GM19372 (cell line): ENCODE measurements at regions not wholly inside any gene's neighbourhood (a gene's known extent, or its start where the extent isn't known, plus 50 kb on each side); places are given as distances from the start of the nearest gene placed in this dataset.
"Not testable (repeated sequence)": the region's sequence is repeated elsewhere in the genome, so short reads cannot be mapped to it uniquely, and the experiment has no call there.

Experiments
- ATAC-seq: cut with Tn5 transposase; IDR thresholded peaks from one replicate; pipeline ENCODE4 v1.9.1; 2021; ENCODE audit warnings: mild to moderate bottlenecking, low read depth, moderate library complexity; ENCODE audit not compliant: unreplicated experiment

DNA sequence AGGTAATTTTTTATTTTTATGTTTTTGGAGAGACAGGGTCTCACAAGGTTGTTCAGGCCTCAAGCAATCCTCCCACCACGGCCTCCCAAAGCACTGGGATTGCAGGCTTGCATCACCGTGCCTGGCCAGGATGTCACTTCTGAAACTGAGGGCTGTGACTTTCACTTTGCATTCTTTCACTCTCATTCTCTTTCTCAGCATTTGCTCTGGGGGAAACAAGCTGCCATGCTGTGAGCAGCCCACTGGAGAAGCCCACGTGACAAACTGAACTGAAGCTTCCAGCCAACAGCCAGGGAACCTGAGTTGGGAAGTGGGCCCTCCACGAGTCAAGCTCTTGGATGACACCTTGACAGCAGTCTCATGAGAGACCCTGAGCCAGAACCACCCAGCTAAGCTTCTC lies 109.4 kb downstream of the C5orf15 start:
- no peak for ATAC-seq

DNA sequence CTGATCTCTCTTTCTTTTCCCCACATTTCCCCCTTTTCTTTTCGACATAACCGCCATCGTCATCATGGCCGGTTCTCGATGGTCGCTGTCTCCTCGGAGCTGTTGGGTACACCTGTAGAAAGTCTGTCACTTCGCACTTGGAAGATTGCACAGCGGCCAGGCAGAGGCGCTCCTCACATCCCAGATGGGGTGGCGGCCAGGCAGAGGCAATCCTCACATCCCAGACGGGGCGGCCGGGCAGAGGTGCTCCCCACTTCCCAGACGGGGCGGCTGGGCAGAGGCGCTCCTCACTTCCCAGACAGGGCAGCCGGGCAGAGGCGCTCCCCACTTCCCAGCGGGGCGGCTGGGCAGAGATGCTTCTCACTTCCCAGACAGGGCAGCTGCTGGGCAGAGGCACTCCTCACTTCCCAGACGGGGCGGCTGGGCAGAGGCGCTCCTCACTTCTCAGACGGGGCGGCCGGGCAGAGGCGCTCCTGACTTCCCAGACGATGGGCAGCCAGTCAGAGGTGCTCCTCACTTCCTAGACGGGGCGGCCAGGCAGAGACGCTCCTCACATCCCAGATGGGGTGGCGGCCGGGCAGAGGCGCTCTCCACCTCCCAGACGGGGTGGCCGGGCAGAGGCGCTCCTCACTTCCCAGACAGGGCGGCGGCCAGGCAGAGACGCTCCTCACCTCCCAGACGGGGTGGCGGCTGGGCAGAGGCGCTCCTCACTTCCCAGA lies 110.7 kb downstream of the C5orf15 start:
- not testable (repeated sequence) for ATAC-seq

DNA sequence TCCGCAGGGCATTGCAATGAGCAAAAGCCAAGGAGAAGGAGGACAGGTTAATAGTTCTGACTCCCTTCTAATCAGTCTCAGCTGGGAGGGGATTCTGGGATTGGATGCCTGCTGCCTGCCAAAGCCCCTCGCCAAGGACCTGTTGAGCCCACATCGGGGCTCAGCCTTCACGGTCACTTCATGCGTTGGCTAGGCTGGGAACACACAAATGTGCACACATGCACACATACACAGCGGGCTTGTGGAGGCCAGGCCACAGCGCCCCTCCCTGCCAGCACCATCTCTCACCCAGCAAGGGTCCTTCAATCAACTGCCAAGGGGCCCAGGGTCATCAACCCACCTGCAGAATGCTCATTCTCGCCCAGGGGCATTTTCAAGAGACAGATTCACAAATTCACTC lies 113.9 kb downstream of the C5orf15 start:
- no peak for ATAC-seq

- no peak for ATAC-seq
Measured at GRCh38 chr5:133853646-133854365, 114.6 kb downstream of the C5orf15 start.

DNA sequence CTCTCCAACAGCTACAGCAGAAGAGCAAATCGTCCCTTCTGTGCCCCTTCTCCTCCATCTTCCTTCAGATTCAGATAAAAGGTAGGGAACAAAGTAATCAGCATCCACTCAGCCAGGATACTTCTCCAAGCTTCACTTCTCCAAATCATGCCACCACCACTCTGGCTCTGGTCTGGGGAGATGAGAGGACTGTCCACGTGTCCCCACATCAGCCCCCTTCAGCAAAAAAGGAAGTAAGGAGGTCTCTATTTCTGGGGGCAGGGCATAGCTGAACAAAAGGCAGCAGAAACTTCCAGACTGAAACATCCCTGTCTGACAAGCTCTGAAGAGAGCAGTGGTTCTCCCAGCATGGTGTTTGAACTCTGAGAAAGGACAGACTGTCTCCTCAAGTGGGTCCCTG lies 116.9 kb downstream of the C5orf15 start:
- ATAC-seq: no peak

GRCh38 chr5:133850811-133851210 lies 117.6 kb downstream of the C5orf15 start:
- ATAC-seq: no peak

- no peak for ATAC-seq
Measured at GRCh38 chr5:133849116-133849515, 119.3 kb downstream of the C5orf15 start.

DNA sequence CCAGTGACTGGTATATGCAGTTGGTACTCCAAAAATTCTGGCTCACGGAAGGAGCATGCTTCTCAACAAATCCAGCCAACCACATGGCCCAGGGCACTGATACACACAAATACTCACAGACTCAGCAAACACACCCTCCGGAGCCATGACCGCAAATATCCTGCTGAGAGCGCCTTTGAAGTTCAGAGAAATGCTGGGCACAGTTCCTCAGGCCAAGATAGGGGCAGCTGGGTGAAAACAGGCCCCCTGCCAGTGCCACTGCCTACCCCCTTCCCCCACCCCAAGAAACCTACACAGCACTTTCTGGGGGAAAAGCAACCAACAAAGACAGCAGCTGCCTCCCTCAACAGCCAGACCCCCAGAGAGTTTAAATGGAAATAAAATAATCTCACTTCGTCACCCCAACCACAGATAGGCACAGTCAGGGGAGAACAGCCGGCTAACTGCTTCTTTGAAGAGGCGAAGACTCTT lies 120.0 kb downstream of the C5orf15 start:
- ATAC-seq: no peak

DNA sequence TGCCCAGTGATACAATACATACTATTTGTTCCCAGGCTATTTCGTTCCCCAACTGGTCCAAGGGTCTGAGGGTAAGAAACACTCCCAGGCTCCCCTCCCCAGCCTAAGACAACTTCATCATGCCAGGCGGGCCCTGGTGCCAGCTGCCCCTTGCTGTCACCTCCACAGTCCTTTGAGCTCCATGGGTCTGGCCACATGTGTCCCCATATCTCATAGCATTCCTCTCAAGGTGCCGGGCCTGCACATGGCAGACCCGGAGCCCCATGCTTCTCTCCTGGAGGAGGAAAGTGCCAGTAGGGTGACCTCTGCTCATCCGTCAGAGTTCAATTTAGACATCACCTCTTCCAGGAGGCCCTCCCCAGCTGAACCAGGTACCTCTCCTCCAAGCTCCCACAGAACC lies 120.5 kb downstream of the C5orf15 start:
- no peak for ATAC-seq

DNA sequence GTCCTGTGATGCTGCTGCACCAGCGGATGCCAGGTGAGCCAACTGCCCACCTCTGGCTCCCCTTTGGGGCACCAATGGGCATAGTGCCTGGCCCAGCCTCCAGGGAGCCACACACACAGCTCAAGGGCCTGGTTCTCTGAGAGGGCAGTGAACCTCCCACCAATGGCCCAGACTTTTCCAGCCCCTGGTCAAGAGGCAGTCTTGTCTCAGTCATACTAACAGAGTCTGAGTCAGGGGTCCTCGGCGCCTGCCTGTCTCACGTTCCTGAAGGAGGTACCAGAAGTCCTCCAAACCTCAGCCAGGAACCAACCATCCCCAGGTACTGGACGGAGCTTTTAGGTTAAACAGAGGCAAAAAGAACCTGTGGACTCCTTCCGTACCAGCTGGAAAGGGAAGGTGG lies 121.1 kb downstream of the C5orf15 start:
- ATAC-seq: no peak

DNA sequence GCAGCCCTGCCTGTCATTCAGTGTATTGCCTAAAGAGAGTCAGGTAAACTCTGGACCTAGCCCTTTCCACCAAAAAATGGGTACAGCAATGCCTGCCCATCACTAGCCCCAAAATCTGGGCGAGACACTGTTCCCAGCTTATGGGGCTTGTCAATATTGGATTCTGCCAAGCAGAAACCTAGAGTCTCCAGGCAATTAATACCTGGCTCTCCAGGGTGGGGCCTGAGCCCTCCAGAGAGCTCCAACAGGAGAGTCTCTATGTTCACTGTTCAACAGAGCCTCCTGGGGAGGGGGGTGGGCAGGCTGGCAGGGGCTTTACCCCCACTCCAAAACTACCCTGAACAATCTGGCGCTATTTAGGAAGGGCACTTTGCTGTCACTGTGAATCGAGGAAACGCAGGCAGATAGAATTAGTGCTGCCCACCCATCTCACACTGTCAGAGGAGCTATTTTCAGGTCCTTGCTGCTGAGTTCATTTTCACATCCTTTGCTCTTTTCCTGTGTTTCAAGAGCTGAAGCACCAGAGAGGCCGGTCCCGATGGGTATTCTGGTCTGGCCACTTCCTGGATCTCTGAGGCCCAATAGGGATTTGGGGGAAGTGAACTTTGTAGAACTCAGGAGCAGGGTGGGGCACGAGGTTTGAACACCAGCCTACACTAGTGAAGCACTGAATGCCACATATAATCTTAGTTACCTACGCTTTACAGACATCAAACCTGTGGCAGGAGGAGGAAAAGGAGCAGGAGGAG lies 121.8 kb downstream of the C5orf15 start:
- ATAC-seq: no peak

DNA sequence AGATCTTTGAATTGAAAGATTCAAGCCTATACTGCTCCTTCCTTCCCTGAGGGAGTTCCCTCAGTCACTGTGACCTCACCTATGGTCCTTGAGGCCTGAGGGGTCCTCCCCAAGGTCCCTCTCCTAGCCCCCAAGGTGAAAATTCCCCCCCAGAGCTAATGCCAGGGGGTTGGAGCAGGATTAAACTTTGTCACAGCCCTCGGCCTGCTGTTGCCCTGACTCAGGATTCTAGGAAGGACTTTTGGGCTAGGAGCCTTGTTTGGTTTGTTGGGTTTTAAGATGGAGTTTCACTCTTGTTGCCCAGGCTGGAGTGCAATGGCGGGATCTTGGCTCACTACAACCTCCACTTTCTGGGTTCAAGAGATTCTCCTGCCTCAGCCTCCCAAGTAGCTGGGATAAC lies 123.2 kb downstream of the C5orf15 start:
- ATAC-seq: no peak

GRCh38 chr5:133844836-133845235 lies 123.6 kb downstream of the C5orf15 start:
- ATAC-seq: no peak

GRCh38 chr5:133843911-133844310 lies 124.5 kb downstream of the C5orf15 start:
- no peak for ATAC-seq

- no peak for ATAC-seq
Measured at GRCh38 chr5:133842846-133843611, 125.4 kb downstream of the C5orf15 start.

GRCh38 chr5:133841831-133842750 lies 126.3 kb downstream of the C5orf15 start:
- no peak for ATAC-seq

GRCh38 chr5:133840168-133840567 lies 128.3 kb downstream of the C5orf15 start:
- ATAC-seq: no peak

DNA sequence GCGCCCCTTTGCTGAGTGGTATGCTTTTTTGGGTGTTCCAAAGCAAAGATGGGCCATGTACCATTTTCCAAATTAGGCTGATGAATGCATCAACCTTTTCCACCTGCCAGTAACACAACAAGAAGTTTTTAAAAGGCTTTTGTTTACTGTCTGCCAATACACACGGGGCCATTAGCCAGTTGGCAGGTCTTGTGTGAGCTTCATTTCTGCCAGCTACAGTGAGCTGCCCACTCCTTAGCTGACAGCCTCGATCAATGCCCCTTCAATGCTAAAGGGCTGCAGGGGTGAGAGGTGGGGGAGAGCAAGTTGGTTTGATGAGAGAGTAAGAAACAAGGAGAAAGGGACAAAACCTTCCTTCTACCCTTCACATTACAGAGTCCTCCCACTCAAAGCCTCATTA lies 128.7 kb downstream of the C5orf15 start:
- no peak for ATAC-seq

DNA sequence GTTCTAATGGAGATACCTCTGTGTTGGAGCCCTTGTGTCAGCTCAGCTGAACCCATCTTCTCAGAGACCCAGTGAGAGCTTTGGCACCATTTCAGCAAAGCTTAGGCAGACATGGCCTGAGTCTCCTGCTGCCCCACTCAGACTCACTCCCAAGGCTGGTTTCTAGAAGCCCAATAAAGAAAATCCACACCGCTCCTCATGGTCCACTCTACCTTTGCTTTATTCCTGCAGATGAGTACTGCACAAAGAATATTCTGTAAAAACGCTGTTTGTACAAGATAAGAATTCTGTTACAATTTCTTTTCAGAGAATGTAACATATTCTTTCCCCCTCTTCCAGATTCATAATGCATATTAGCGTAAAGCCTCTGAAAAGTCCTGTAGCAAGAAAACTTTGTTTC lies 129.3 kb downstream of the C5orf15 start:
- no peak for ATAC-seq

DNA sequence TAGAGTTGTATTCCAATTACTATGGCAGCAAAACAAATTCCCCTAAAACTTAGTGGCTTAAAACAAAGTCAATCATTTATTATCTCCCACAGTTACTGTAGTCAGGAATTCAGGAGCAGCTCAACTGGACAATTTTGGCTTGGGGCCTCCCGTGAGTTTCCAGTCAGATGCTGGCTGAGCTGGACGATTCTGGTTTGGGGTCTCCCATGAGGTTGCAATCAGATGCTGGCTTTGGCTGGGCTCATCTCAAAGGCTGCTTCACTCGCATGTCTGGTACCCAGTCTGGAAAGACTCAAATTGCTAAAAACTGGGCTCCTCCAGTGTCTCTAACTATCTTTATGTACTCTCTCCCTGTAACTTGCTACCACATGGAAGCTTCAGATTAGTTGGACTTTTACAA lies 130.1 kb downstream of the C5orf15 start:
- ATAC-seq: no peak
